Lung (tissue), 11 donors: ENCODE measurements at regions not wholly inside any gene's neighbourhood (a gene's known extent, or its start where the extent isn't known, plus 50 kb on each side); places are given as distances from the start of the nearest gene placed in this dataset.
A peak's percentile ranks its signal among the peaks of the same experiment; 100 is the strongest.

Experiments
- ATAC-seq: fragments of 200-7000 bp; cut with Tn5 transposase; one replicate; pipeline ENCODE4 v1.9.1; 2020; ENCODE audit warnings: moderate number of reproducible peaks; ENCODE audit not compliant: insufficient read depth, low FRiP score
- DNase-seq, 3 donors: peaks; one replicate each; pipeline ENCODE4 v3.0.0-alpha.2; 2013 to 2017
- H3K27ac ChIP-seq, 2 donors: one replicate each; pipeline ENCODE4 v1.5.1; 2013; ENCODE audit warnings: mild to moderate bottlenecking in 2 of 2, moderate library complexity in 2 of 2, control low read depth in 1 of 2, inconsistent platforms in 1 of 2, low read depth in 1 of 2, low read length in 1 of 2
- H3K27me3 ChIP-seq, 3 donors: one replicate each; pipeline ENCODE4 v1.5.1; 2013; ENCODE audit warnings: low read length in 2 of 3; ENCODE audit not compliant: control insufficient read depth in 3 of 3, insufficient read depth in 3 of 3
- H3K36me3 ChIP-seq, 4 donors: one replicate each; pipeline ENCODE4 v1.5.1; 2013; ENCODE audit warnings: low read length in 4 of 4, mild to moderate bottlenecking in 1 of 4, moderate library complexity in 1 of 4; ENCODE audit not compliant: control insufficient read depth in 4 of 4, insufficient read depth in 4 of 4
- H3K4me1 ChIP-seq, 5 donors: one replicate each; pipeline ENCODE4 v1.5.1; 2013; ENCODE audit warnings: low read length in 5 of 5, mild to moderate bottlenecking in 2 of 5, moderate library complexity in 1 of 5; ENCODE audit not compliant: control insufficient read depth in 5 of 5, insufficient read depth in 5 of 5
- H3K4me3 ChIP-seq: one replicate; pipeline ENCODE4 v1.5.1; 2013; ENCODE audit warnings: mild to moderate bottlenecking, control low read depth, moderate library complexity
- H3K9ac ChIP-seq, 2 donors: one replicate each; pipeline ENCODE4 v1.5.1; 2013; ENCODE audit warnings: low read length in 2 of 2, control low read depth in 1 of 2; ENCODE audit not compliant: insufficient read depth in 1 of 2
- H3K9me3 ChIP-seq, 4 donors: one replicate each; pipeline ENCODE4 v1.5.1; 2013; ENCODE audit warnings: low read length in 3 of 4, mild to moderate bottlenecking in 1 of 4, moderate library complexity in 1 of 4; ENCODE audit not compliant: control insufficient read depth in 4 of 4, insufficient read depth in 3 of 4
- WGBS, 2 donors: extraction: QIAGEN DNeasy Blood & Tissue Kit; methylation state at CpG; one replicate each; pipeline ENCODE4 v1.1.7; 2013; 5-methylcytosine and 5-hydroxymethylcytosine counted together
- TF ChIP-seq, protein P1 (sequence below): IDR thresholded peaks from 2 replicates; pipeline ENCODE4 v1.5.1; 2012; ENCODE audit warnings: mild to moderate bottlenecking; ENCODE audit errors: control extremely low read depth, extremely low read depth
- donor health status: control.
- donor health status: control.
- donor health status: Bipolar disorder and iron deficiency.
- donor health status: healthy.
- donor health status: DM: yes; HTN: yes; CAD: no.

DNA sequence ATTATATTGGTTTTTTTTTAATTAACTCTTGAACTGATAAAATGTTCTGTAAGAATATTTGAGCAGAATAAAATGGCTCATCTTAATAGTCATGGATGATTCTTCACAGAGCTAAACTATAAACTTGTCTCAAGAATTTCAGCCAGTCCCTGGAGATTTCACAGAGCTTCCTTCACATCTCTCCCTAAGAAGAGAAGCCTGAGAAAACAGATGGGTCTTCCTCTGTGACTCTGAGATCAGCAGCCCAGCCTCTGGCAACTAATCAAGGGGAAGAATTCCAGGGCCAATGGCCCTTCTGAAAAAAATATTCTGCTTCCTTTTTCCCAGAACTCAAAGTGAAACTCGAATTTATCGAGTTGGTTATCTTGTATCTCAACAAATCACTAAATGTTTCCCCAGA lies 122.2 kb upstream of the ITGA1 start:
- peaks cover 0 to 1% (median 0%) of the 10 kb centered on the region in 4 donors for H3K9me3 ChIP-seq
- TF ChIP-seq, protein P1, sequence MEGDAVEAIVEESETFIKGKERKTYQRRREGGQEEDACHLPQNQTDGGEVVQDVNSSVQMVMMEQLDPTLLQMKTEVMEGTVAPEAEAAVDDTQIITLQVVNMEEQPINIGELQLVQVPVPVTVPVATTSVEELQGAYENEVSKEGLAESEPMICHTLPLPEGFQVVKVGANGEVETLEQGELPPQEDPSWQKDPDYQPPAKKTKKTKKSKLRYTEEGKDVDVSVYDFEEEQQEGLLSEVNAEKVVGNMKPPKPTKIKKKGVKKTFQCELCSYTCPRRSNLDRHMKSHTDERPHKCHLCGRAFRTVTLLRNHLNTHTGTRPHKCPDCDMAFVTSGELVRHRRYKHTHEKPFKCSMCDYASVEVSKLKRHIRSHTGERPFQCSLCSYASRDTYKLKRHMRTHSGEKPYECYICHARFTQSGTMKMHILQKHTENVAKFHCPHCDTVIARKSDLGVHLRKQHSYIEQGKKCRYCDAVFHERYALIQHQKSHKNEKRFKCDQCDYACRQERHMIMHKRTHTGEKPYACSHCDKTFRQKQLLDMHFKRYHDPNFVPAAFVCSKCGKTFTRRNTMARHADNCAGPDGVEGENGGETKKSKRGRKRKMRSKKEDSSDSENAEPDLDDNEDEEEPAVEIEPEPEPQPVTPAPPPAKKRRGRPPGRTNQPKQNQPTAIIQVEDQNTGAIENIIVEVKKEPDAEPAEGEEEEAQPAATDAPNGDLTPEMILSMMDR: no peak
- DNase-seq: peak; percentile 16 to 60 (median 46)
- ATAC-seq: no peak
- H3K4me1 ChIP-seq: peaks cover 0 to 8% (median 0%) of the 10 kb centered on the region in 5 donors
- no peaks in the 10 kb centered on the region for H3K27me3 ChIP-seq
- H3K9ac ChIP-seq: no peak overlapping the region
- WGBS, 2 donors: 23 to 31% methylated on average over 2 of the region's 2 CpGs
- H3K4me3 ChIP-seq: no peak overlapping the region
- H3K36me3 ChIP-seq: no peaks in the 10 kb centered on the region
- H3K27ac ChIP-seq: no peak overlapping the region

DNA sequence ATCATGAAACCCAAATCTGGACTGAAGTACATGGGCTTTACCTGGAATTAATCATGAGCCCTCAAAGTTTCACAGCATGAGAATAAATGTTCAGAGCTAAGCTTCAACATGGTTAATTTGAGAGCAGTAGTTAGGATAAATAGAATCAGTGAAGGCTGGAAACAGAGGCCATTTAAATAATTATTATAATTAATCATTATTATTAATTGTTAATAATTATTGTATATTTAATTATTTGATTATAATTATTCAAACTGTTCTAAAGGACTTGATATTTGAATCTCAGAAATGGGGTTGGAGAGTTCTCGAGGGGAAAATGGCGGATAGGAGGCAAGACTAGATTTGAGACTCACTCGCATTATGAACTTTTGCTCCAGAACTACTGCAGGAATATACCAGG lies 119.6 kb upstream of the ITGA1 start:
- TF ChIP-seq, protein P1: no peak
- Histone ChIP-seq H3K27ac (no peak overlapping the region), H3K9me3 (peaks cover 0 to 1% (median 0%) of the 10 kb centered on the region in 4 donors), H3K9ac (no peak overlapping the region), H3K36me3 (no peaks in the 10 kb centered on the region), H3K4me1 (peaks cover 0 to 13% (median 0%) of the 10 kb centered on the region in 5 donors), H3K4me3 (no peak overlapping the region), H3K27me3 (no peaks in the 10 kb centered on the region)
- ATAC-seq (no peak), DNase-seq (no peak)
- WGBS, 2 donors: 96 to 97% methylated on average over 3 of the region's 3 CpGs

DNA sequence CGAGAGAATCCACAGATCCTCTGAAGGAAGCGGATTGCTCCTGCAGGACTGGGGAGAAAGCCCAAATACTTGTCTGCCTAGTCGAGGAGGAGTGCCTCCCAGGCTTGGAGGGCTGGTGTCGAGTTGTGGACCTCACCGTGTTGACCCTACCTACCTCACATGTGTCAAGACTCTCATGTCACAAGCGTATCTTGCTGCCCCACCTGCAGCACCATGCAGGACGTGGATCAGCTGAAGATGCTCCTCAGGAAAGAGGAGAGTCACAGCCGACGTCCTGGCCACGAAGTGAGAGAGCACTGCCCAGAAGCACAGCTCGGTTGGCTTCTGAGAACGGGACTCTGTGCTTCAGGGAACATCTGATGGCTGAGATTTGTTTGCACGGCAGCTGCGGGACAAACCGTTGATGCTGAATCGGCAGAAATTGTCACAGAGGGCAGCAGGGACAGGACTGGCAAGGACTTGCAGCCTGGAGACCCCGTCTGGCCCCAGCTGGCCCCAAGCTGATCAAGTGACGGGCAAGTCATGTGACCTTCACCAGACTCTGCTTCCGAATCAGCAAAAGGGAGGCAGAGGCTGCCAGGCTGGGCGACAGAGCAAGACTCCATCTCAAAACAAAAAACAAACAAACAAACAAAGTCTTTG lies 119.1 kb upstream of the ITGA1 start:
- TF ChIP-seq, protein P1: no peak
- no peak overlapping the region for H3K9ac ChIP-seq
- no peaks in the 10 kb centered on the region for H3K36me3 ChIP-seq
- DNase-seq (no peak), ATAC-seq (no peak)
- 88 to 90% methylated on average over 20 of the region's 20 CpGs for WGBS, 2 donors
- H3K4me1 ChIP-seq: peaks cover 0 to 18% (median 0%) of the 10 kb centered on the region in 5 donors
- H3K4me3 ChIP-seq: no peak overlapping the region
- peaks cover 0 to 1% (median 0%) of the 10 kb centered on the region in 4 donors for H3K9me3 ChIP-seq
- H3K27ac ChIP-seq: no peak overlapping the region
- H3K27me3 ChIP-seq: no peaks in the 10 kb centered on the region

DNA sequence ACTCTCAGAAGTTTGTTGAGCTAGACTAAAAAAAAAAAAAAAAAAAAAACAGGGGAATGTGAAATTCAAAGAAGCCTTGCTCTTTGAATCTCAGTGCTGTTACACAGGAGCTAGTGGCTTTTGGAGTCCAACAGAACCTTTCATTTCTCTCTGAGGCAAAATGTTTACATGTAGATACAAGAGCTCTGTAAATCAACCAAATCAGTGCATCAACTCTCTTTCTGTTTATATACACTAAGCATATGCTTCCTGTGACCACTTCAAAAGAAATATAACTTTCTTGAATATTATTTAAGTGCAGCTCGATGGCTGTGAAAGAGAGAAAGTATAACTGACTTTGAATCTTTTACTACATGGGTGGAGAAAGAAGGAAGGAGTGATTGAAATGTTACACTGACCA lies 115.3 kb upstream of the ITGA1 start:
- 35 to 49% methylated on average over 1 of the region's 1 CpG for WGBS, 2 donors
- Histone ChIP-seq H3K36me3 (no peaks in the 10 kb centered on the region), H3K9me3 (peaks cover 0 to 1% (median 0%) of the 10 kb centered on the region in 4 donors), H3K27me3 (no peaks in the 10 kb centered on the region), H3K27ac (no peak overlapping the region), H3K9ac (no peak overlapping the region), H3K4me1 (peaks cover 0 to 19% (median 0%) of the 10 kb centered on the region in 5 donors), H3K4me3 (no peak overlapping the region)
- DNase-seq (peak in 2 of 3 donors; percentile 60 to 68), ATAC-seq (no peak)
- TF ChIP-seq, protein P1: no peak
